Dermis blood vessel endothelial cell (primary cell): ENCODE measurements at regions not wholly inside any gene's neighbourhood (a gene's known extent, or its start where the extent isn't known, plus 50 kb on each side); places are given as distances from the start of the nearest gene placed in this dataset.
A peak's percentile ranks its signal among the peaks of the same experiment; 100 is the strongest.
"Not testable (repeated sequence)": the region's sequence is repeated elsewhere in the genome, so short reads cannot be mapped to it uniquely, and the experiment has no call there.

Source experiments
- DNase-seq: peaks from one replicate; pipeline ENCODE4 v3.0.0; 2010

DNA sequence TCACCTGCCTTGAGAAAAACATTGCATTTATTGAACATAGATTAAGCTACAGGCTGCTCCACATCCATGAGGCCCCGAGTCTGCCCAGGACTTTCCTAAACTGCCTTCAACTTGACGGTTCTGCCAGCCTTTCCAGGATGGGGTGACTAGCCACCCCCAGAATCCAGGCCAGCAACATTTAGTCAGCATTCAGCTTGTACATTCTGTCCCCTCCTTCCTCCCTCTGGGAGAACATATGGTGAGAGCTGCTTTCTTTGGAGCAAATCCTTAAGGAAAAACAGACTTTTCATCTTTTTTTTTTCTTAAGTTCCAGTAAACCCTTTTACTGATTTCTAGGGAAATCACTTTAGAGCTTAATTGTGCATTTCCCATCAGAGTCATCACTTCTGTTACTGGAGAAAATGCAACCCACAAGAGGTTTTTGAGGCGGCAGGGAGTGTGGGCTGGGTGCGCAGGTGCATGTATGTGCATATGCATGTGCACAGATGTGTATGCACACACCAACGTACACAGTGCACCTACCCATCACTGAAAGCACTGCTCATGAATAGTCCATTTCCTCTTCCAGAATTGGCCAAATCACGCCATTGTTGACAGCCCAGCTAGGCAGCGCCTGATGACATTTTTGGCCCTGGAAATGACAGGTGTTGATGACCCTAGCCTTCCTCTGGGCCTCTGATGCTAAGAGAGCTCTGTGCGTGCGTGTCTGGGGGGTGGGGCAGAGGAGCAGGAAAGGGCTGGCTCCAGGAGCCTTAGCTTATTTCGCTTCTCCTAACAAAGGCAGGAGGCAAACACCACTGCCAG is 145.6 kb downstream of the HSD17B3 start:
- DNase-seq = no peak

DNA sequence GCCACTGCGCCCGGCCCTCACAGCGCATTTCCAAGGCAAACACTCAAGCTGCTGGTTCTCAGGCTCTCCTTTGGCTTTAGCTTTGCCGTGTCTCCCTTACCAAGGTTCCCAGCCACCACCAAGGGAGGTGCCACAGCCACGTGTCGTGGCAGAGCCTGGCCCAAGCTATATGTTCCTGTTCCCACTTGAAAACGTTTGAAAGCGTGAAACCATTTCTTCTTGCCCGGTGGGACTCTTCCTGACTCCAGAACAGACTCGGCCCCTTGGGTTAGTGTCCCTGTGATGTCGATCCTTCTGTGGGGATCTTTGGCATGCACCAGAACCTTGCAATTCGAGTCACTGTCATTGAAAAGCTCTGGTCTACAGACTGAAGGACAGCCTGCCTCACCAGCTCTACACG is 147.9 kb downstream of the HSD17B3 start:
- no peak for DNase-seq

- no peak for DNase-seq
Measured at GRCh38 chr9:96152550-96152949, 149.4 kb downstream of the HSD17B3 start.

- DNase-seq = no peak
Measured at GRCh38 chr9:96150324-96151227, 151.4 kb downstream of the HSD17B3 start.

DNA sequence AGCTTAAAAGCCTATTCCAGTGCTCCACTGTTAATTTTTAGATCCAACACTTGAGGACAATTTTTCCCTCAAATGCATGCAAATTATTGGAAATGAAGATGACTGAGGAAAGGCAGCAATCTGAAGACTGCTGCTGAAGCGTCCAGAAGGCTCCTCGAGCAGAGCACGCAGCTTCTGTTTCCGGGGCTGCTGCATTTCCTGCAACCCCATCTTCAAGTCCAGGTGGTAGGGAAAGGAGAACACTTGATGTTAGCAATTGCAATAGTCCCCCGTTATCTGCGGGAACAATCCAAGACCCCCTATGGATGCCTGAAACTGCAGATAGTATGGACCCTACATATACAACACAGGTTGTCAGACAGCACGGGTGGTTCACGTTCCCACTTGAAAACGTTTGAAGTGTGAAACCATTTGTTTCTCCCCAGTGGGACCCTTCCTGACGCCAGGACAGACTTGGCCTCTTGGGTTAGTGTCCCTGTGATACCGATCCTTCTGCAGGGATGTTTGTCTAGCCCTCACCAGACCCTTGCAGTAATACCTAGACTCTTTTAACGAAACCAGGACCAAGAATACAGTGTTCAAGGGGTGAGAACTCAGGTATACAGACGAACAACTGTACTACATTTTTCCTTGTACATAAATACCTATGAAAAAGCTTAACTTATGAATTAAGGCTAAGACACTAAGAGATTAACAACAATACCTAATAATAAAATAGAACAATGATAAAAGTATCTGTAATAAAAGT is 152.3 kb downstream of the HSD17B3 start:
- no peak for DNase-seq

DNA sequence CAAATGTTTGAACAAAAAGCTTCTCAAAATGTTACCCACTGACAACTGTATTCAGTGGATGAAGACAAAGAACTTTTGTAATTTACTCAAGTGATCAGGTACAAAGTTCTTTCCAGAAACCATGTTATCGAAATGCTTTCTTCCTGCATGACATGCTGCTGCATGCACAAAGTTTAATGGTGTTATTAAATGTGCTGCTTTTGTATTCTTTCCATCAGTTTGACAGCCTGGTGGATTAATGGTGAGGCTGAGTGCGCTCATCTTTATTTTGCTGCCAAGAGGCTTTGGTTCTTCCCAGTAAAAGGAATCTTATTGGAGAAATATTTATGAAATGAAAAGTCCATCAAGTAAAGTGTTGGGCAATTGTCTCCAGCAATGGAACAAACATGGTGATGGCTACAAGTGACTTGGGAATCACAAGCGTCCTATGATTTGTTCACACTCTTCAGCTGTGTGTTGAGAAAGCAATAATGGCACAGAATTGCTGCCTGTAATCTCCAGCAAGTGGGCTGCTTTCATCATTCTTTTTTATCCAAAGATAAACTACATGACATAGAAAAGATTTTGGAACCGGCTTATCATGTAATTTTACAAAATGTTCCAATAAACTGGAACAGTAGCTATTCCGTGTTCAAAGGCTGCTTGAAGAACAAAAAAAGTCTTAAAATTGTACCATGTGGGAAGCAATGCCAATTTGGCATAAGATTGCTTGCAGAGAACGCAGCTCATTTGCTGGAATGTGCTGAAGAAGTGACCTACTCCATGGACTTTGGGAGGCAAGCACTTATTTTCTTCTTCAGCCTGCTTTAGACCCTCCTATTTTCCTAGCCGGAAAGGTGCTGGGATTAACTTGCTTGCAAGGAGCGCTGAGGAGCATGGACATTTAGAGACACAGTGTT is 153.1 kb downstream of the HSD17B3 start:
- no peak for DNase-seq

- not testable (repeated sequence) for DNase-seq
Measured at GRCh38 chr9:96147029-96147428, 154.9 kb downstream of the HSD17B3 start.

GRCh38 chr9:96141666-96142065 is 160.3 kb downstream of the HSD17B3 start:
- DNase-seq = no peak

DNA sequence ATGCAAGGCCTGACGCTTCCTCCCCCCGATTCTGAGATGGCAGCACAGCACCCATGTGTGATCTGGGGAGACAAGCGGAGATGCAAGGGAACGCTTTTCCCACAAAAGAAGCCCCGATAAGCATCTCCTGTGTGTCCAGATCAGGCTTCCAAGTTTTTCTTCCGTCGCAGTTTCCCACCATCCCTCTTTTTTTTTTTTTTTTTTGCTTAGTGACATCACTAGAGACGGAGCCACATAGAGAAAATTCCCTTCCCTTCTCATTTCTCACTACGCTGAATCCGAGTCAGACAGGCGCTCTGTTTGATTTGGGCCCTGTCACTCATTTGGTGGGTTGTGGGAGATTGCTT is 160.9 kb downstream of the HSD17B3 start:
- no peak for DNase-seq

DNA sequence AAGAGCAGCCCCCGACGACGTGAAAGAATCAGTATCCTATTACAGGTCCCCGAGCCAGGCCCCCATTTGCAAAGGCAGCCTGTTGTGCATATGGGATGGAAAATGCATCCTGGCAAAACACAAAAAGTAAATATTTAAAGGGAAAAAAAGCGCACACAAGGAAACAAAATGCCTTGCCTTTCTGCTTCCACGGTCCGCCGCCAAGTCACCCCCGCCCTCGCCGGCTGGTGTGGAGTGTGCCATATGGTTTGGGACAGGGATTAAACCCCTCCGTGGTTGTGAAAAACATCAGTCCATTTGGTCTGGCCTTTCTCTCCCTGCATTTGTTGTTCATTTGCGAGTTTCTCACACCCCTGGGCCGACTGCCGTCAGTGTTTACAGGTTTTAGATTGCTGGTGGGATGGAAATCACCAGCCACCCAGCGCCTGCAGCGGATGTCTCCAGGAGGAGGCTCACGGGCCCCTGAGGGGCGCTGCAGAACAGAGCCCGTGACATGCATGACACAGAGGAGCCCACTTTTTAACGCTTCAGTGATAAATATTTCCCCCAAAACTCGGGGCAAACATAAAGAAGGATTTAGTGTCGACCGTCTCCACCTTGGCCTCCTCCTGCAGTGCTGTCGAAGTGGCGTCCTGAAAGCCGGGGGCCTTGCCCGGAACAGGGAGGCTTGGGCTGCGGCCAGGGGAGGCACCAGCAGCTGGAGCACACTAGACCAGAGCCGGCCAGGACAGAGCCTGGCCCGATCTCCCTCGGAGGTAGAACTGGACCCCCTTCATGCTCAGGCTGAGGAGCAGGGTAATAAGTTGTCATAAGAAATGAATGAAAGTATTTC is 161.5 kb downstream of the HSD17B3 start:
- DNase-seq = no peak

DNA sequence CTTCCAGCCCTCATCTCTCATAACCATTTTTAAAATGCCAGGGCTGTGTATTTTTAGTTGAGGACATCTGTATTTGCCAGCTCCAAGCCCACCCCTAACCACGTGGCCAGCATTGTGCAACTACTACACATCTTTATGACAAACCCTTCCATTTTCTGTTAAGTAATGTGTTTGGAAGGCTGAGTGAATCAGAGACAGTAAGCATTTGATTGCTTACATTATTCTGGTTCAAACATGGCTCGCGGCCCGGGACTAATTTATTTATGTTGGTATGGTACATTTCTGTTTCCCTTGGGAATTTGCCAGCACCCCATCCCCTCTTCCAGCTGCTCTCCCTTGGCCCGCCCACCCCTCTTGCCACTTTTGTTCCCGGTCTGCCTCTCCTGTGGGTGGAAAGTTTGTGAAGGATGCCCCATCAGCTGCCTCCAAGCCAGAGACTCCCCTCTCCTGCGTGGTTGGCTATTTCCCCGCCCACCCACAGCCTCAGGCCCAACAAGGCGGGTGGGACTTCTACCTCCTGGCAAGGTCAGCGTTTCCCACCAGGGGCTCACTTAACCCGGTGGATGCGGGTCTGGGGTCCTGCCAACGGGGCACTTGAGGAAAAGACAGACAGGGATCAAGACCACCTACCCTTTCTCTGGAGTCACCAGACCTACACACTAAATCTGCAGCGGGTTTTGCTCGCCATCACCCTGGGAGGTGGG is 162.2 kb downstream of the HSD17B3 start:
- DNase-seq = peak; percentile 7

DNA sequence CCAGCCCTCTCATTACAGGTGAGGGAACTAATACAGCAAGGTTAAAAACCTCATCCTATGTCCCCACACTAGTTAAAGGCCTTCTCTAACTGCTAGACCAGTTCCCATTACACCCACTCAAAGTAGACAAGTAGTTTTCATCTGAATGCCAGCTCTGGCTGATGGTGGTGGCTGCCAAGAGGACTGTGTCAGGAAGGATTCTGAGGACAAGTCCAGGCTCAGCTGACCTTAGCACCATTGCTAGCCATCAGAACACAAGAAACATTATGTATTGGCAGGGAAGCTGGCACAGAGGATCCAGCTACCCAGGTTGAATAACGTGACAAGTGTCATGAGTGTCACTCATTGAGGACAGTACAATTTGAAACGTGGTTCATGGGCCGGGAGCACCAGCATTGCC is 163.4 kb downstream of the HSD17B3 start:
- DNase-seq = no peak

DNA sequence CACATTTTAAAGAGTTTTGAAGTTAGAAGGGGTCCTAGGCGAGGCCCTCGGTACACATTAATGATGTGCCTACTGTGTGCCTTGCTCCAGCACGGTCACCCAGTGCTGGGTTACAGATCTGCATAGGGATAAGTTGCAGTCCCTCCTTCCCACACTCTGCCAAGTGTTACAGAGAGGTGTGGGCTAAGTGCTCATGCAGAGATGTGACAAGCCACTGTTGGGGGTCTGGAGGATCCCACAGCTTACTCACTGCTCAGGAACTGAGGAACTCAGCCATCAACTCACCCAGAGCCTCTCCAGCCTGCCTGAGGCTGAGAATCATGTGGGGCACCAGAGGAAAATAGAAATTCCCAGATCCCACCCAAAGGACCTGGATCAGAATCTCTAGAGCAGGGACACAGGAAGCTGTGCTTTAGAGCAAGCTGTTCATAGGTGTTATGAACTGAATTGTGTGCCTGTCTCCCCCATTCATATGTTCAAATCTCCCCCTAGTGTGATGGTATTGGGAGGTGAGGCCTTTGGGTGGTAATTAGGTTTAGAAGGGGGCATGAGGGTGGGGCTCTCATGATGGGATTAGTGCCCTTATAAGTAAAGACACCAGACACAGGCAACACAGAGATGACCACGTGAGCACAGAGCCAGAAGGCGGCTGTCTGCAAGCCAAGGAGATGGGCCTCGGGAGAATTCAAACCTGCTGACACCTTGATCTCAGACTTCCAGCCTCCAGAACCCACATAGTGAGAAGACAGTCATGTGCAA is 164.1 kb downstream of the HSD17B3 start:
- DNase-seq = no peak

DNA sequence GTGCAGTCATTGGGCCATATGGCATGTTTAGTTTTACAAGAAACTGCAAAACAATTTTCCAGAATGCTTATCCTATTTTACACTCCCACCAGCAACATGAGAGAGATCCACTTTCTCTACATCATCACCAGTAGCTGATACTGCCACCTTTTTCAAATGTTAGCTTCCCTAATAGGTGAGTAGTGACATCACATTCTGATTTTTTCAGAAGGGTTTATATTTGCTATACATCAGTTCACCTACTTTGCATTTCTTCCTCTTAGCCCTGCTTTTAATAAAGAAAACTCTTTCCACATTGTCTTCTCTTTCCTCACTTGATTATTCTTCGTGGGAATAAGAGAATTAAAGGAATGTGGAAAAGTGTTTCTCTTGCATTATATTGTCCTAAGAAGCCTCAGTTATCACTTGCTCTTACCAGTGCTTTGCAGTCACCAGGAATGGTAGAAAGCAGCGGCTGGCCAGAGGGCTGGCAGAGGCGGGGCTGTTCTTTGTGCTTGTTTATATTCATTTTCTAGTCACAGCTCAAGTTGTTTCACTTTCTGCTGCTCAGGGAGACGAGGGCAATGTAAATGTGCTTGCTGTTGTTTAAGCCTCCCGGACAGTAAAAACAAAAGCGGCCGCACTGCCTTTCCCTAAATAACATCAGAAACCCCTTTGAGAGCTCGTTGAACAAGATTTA is 164.8 kb downstream of the HSD17B3 start:
- DNase-seq = peak; percentile 15

GRCh38 chr9:96135753-96136290 is 166.2 kb downstream of the HSD17B3 start:
- DNase-seq = no peak

DNA sequence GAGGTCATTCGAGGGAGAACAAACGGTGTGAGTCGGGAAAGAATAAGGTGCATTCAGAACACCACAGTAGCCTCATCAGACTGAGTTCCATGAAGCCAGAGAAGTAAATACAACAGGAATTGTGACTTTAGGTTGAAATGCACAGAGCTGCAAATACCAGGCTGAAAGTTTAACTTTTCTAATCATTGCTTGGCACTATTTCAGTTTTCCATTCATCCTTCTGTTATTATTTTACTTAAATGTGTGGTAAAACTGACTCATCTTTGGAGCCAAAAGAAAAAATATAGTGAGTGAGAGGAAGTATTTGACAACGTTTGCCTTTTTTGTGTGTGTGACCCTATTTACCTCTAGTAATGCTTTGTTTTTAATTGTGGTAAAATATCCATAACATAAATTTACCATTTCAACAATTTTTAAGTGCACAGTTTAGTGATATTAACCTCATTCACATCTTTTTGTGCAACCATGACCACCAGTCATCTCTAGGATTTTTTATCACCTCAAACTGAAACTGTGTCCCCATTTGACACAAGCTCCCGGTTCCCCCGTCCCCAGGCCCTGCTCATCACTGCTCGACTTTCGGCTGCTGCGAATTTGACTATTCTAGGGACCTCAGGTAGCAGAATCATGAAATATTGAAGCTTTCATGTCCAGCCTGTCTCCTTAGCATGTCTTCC is 166.8 kb downstream of the HSD17B3 start:
- DNase-seq = no peak

DNA sequence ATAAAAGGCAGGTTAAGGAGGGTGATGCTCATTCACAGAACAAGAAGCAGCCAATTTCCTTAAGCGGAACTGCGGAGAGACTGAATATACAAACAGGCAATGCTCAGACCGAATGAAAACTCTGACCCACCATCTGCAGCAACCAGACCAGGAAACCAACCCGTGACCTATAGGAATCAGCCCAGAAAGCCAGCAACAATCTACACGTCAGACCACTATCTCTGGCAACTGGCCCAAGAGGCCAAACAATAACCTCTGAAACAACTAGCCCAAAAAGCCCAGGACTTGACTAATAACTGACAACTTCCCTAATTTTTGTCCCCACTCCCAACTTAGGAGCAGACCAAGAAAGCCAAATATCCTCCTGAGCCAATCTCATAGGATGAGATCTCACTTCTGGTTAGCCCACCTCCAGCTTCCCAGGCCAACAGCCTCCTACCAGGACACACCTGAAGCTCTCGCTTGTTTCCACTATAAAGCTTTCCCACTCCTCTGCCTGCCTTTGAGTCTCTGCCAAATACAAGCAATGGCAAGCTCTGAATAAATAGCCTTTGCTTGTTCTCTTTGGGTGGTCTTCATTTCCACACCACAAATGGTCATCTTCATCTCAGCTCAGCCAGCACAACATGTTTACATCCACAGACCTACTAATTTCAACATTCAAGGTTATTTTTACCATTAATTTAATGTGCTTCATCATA is 168.5 kb downstream of the HSD17B3 start:
- no peak for DNase-seq

DNA sequence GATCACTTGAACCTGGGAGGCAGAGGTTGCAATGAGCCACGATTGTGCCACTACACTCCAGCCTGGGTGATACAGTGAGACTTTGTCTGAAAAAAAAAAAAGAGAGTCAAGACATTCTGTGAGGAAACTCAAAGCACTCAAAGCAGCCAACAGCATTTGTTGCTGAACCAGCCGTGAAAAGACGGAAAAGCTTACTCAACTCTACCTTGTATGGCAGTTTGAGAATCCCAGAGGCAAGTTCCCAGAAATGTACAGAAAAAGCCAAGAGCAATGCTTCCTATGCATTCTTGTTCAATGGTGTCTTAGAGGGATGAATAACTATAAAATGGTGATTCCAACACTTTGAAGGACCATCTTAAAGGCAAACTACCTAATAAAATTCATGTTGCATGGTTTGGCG is 170.2 kb downstream of the HSD17B3 start:
- no peak for DNase-seq
